Smooth muscle cell (in vitro differentiated cells): ENCODE measurements at regions not wholly inside any gene's neighbourhood (a gene's known extent, or its start where the extent isn't known, plus 50 kb on each side); places are given as distances from the start of the nearest gene placed in this dataset.
"Not testable (repeated sequence)": the region's sequence is repeated elsewhere in the genome, so short reads cannot be mapped to it uniquely, and the experiment has no call there.

Source experiments
- DNase-seq: peaks from one replicate; lab custom pipeline; 2025; ENCODE audit not compliant: unreplicated experiment; lab: John Stamatoyannopoulos, UW
- H2AFZ ChIP-seq: fragments of 200-600 bp; sonication (generic); 2 replicates; pipeline ENCODE4 v1.6.0; 2016; ENCODE audit warnings: antibody characterized with exemption, low read depth, mild to moderate bottlenecking
- H3F3A ChIP-seq: fragments of 200-600 bp; sonication (generic); 2 replicates; pipeline ENCODE4 v1.6.0; 2017; ENCODE audit warnings: antibody characterized with exemption, low read depth
- H3K27ac ChIP-seq: fragments of 200-600 bp; sonication (generic); 2 replicates; pipeline ENCODE4 v1.5.1; 2016; ENCODE audit warnings: low read depth, mild to moderate bottlenecking
- H3K27me3 ChIP-seq: fragments of 200-600 bp; sonication (generic); 2 replicates; pipeline ENCODE4 v1.6.1; 2016; ENCODE audit warnings: low read depth, mild to moderate bottlenecking
- H3K36me3 ChIP-seq: fragments of 200-600 bp; sonication (generic); 2 replicates; pipeline ENCODE4 v1.5.1; 2016; ENCODE audit warnings: low read depth
- H3K4me1 ChIP-seq: fragments of 200-600 bp; sonication (generic); 2 replicates; pipeline ENCODE4 v1.5.1; 2016; ENCODE audit warnings: low read depth
- H3K4me2 ChIP-seq: fragments of 200-600 bp; sonication (generic); 2 replicates; pipeline ENCODE4 v1.6.0; 2016; ENCODE audit warnings: mild to moderate bottlenecking
- H3K4me3 ChIP-seq: fragments of 200-600 bp; sonication (generic); 2 replicates; pipeline ENCODE4 v1.5.1; 2016; ENCODE audit warnings: mild to moderate bottlenecking
- H3K79me2 ChIP-seq: fragments of 200-600 bp; sonication (generic); 2 replicates; pipeline ENCODE4 v1.6.0; 2016; ENCODE audit warnings: low read depth, mild to moderate bottlenecking
- H3K9ac ChIP-seq: fragments of 200-600 bp; sonication (generic); 2 replicates; pipeline ENCODE4 v1.6.0; 2016; ENCODE audit warnings: low read depth
- H3K9me3 ChIP-seq: fragments of 200-600 bp; sonication (generic); replicated peaks from 2 replicates; pipeline ENCODE4 v1.5.1; 2016; ENCODE audit warnings: low read depth
- H4K20me1 ChIP-seq: fragments of 200-600 bp; sonication (generic); 2 replicates; pipeline ENCODE4 v1.6.0; 2016; ENCODE audit warnings: low read depth
- CTCF ChIP-seq: fragments of 200-600 bp; sonication (generic); IDR thresholded peaks from 2 replicates; pipeline ENCODE4 v1.5.1; 2017; ENCODE audit warnings: borderline replicate concordance, mild to moderate bottlenecking, antibody characterized with exemption; ENCODE audit not compliant: insufficient read depth, poor library complexity, severe bottlenecking
- WGBS: methylation state at CpG from one replicate; pipeline ENCODE4 v1.1.7; 2016; ENCODE audit warnings: low lambda C conversion rate; 5-methylcytosine and 5-hydroxymethylcytosine counted together

- Histone ChIP-seq H4K20me1 (no peaks in the 10 kb centered on the region), H3K4me2 (no peak overlapping the region), H3K27me3 (no peaks in the 10 kb centered on the region), H3K36me3 (no peaks in the 10 kb centered on the region), H3K9me3 (no peaks in the 10 kb centered on the region), H3F3A (no peaks in the 10 kb centered on the region), H3K4me1 (no peaks in the 10 kb centered on the region), H3K4me3 (no peak overlapping the region), H3K79me2 (no peaks in the 10 kb centered on the region), H3K27ac (no peak overlapping the region), H2AFZ (no peak overlapping the region), H3K9ac (no peak overlapping the region)
- no peak for TF ChIP-seq CTCF
- DNase-seq = no peak
- WGBS = 81% methylated on average over 3 of the region's 3 CpGs
These were observed 214.0 kb upstream of the WDFY3 start for GRCh38 chr4:85180533-85180932.

- Histone ChIP-seq H3K4me3 (no peak overlapping the region), H3F3A (no peaks in the 10 kb centered on the region), H3K9me3 (no peaks in the 10 kb centered on the region), H2AFZ (no peak overlapping the region), H3K36me3 (no peaks in the 10 kb centered on the region), H4K20me1 (no peaks in the 10 kb centered on the region), H3K27me3 (no peaks in the 10 kb centered on the region), H3K27ac (no peak overlapping the region), H3K4me2 (no peak overlapping the region), H3K9ac (no peak overlapping the region), H3K79me2 (no peaks in the 10 kb centered on the region), H3K4me1 (no peaks in the 10 kb centered on the region)
- TF ChIP-seq CTCF = no peak
- 82% methylated on average over 1 of the region's 1 CpG for WGBS
- DNase-seq = no peak
These were observed 220.6 kb upstream of the WDFY3 start for GRCh38 chr4:85187106-85187505.

GRCh38 chr4:85196015-85196414, 229.5 kb upstream of the WDFY3 start:
- not testable (repeated sequence) for H3K4me1 ChIP-seq, H3K9me3 ChIP-seq, DNase-seq, H3K4me2 ChIP-seq, H3K27me3 ChIP-seq, H3K36me3 ChIP-seq, H4K20me1 ChIP-seq, H3F3A ChIP-seq, H3K79me2 ChIP-seq, H3K9ac ChIP-seq, H3K27ac ChIP-seq, H3K4me3 ChIP-seq, H2AFZ ChIP-seq
- WGBS = 86% methylated on average over 7 of the region's 7 CpGs

- no peaks in the 10 kb centered on the region for H3K27me3 ChIP-seq
- H3K4me2 ChIP-seq = no peak overlapping the region
- H3F3A ChIP-seq = no peaks in the 10 kb centered on the region
- TF ChIP-seq CTCF = no peak
- H3K9me3 ChIP-seq = peaks cover 3% of the 10 kb centered on the region
- no peaks in the 10 kb centered on the region for H3K4me1 ChIP-seq
- whole genome bisulfite sequencing = 71% methylated on average over 1 of the region's 1 CpG
- H3K4me3 ChIP-seq = no peak overlapping the region
- no peak overlapping the region for H2AFZ ChIP-seq
- H3K36me3 ChIP-seq = no peaks in the 10 kb centered on the region
- H4K20me1 ChIP-seq = no peaks in the 10 kb centered on the region
- H3K79me2 ChIP-seq = no peaks in the 10 kb centered on the region
- H3K27ac ChIP-seq = no peak overlapping the region
- DNase-seq = no peak
- H3K9ac ChIP-seq = no peak overlapping the region
These were observed 233.6 kb upstream of the WDFY3 start for GRCh38 chr4:85200106-85200505.
